H9 (cell line): ENCODE measurements at regions not wholly inside any gene's neighbourhood (a gene's known extent, or its start where the extent isn't known, plus 50 kb on each side); places are given as distances from the start of the nearest gene placed in this dataset.

Source experiments
- DNase-seq: peaks from one replicate; pipeline ENCODE4 v3.0.0-alpha.2; 2017
- H2AFZ ChIP-seq: one replicate; pipeline ENCODE4 v1.6.1; 2013; ENCODE audit warnings: mild to moderate bottlenecking, low read length, control low read depth, moderate library complexity
- H2AK5ac ChIP-seq: 2 replicates; pipeline ENCODE4 v1.6.1; 2013; ENCODE audit warnings: low read length, control low read depth, mixed read lengths; ENCODE audit not compliant: insufficient read length
- H2BK120ac ChIP-seq: one replicate; pipeline ENCODE4 v1.6.1; 2013; ENCODE audit warnings: low read depth, mild to moderate bottlenecking, low read length, control low read depth, inconsistent platforms; ENCODE audit not compliant: poor library complexity, severe bottlenecking
- H2BK12ac ChIP-seq: 2 replicates; pipeline ENCODE4 v1.6.1; 2013; ENCODE audit warnings: low read length, control low read depth, mixed read lengths, low read depth; ENCODE audit not compliant: insufficient read length
- H2BK15ac ChIP-seq: 2 replicates; pipeline ENCODE4 v1.6.1; 2013; ENCODE audit warnings: low read depth, low read length, control low read depth
- H2BK20ac ChIP-seq: one replicate; pipeline ENCODE4 v1.6.1; 2013; ENCODE audit warnings: low read depth, mild to moderate bottlenecking, low read length, control low read depth, inconsistent platforms; ENCODE audit not compliant: poor library complexity, severe bottlenecking
- H2BK5ac ChIP-seq: 2 replicates; pipeline ENCODE4 v1.6.1; 2013; ENCODE audit warnings: low read length, control low read depth, mixed read lengths; ENCODE audit not compliant: insufficient read length
- H3K14ac ChIP-seq: 2 replicates; pipeline ENCODE4 v1.6.1; 2013; ENCODE audit warnings: low read length, control low read depth; ENCODE audit not compliant: insufficient read depth
- H3K18ac ChIP-seq: 2 replicates; pipeline ENCODE4 v1.6.1; 2013; ENCODE audit warnings: low read depth, mild to moderate bottlenecking, mixed read lengths, low read length, control low read depth; ENCODE audit not compliant: insufficient read length
- H3K23ac ChIP-seq: 2 replicates; pipeline ENCODE4 v1.6.1; 2013; ENCODE audit warnings: low read length, control low read depth, mixed read lengths, low read depth; ENCODE audit not compliant: insufficient read length
- H3K23me2 ChIP-seq: 2 replicates; pipeline ENCODE4 v1.6.1; 2013; ENCODE audit warnings: low read depth, mild to moderate bottlenecking, mixed read lengths, low read length, control low read depth; ENCODE audit not compliant: insufficient read length, poor library complexity, severe bottlenecking
- H3K27ac ChIP-seq: 2 replicates; pipeline ENCODE4 v1.5.1; 2013; ENCODE audit warnings: low read length, control low read depth, mixed read lengths, low read depth; ENCODE audit not compliant: insufficient read length
- H3K27me3 ChIP-seq: 2 replicates; pipeline ENCODE4 v1.6.1; 2013; ENCODE audit warnings: low read length, control low read depth, inconsistent platforms; ENCODE audit not compliant: insufficient read depth
- H3K4ac ChIP-seq: 2 replicates; pipeline ENCODE4 v1.6.1; 2013; ENCODE audit warnings: low read depth, mild to moderate bottlenecking, control low read depth, inconsistent platforms, low read length, moderate library complexity
- H3K4me1 ChIP-seq: 2 replicates; pipeline ENCODE4 v1.6.1; 2013; ENCODE audit warnings: low read length, control low read depth, inconsistent platforms; ENCODE audit not compliant: insufficient read depth
- H3K4me2 ChIP-seq: 2 replicates; pipeline ENCODE4 v1.6.1; 2013; ENCODE audit warnings: low read length, control low read depth, mixed read lengths; ENCODE audit not compliant: insufficient read length, insufficient read depth
- H3K56ac ChIP-seq: 2 replicates; pipeline ENCODE4 v1.6.1; 2013; ENCODE audit warnings: low read depth, mild to moderate bottlenecking, mixed read lengths, low read length, control low read depth; ENCODE audit not compliant: insufficient read length
- H3K79me1 ChIP-seq: 2 replicates; pipeline ENCODE4 v1.6.1; 2013; ENCODE audit warnings: low read depth, mild to moderate bottlenecking, moderate library complexity, low read length, control low read depth, inconsistent platforms; ENCODE audit not compliant: insufficient read depth, poor library complexity, severe bottlenecking
- H3K79me2 ChIP-seq: 2 replicates; pipeline ENCODE4 v1.6.1; 2013; ENCODE audit warnings: low read length, control low read depth, inconsistent platforms; ENCODE audit not compliant: insufficient read depth
- H3K9ac ChIP-seq: 2 replicates; pipeline ENCODE4 v1.6.1; 2013; ENCODE audit warnings: low read length, control low read depth, mixed read lengths; ENCODE audit not compliant: insufficient read length; ENCODE audit errors: extremely low read depth
- H3K9me3 ChIP-seq: one replicate; pipeline ENCODE4 v1.6.1; 2013; ENCODE audit warnings: low read depth, low read length, inconsistent platforms; ENCODE audit not compliant: control insufficient read depth
- H3T11ph ChIP-seq: one replicate; pipeline ENCODE4 v1.6.1; 2013; ENCODE audit warnings: mild to moderate bottlenecking, low read length, control low read depth, inconsistent platforms
- H4K20me1 ChIP-seq: one replicate; pipeline ENCODE4 v1.6.1; 2013; ENCODE audit not compliant: control insufficient read depth, insufficient read length, insufficient read depth
- H4K5ac ChIP-seq: 2 replicates; pipeline ENCODE4 v1.6.1; 2013; ENCODE audit warnings: low read depth, mild to moderate bottlenecking, mixed read lengths, low read length, control low read depth; ENCODE audit not compliant: insufficient read length
- H4K8ac ChIP-seq: replicated peaks from 2 replicates; pipeline ENCODE4 v1.6.1; 2013; ENCODE audit warnings: low read length, control low read depth, mixed read lengths, low read depth; ENCODE audit not compliant: insufficient read length
- H4K91ac ChIP-seq: 2 replicates; pipeline ENCODE4 v1.6.1; 2013; ENCODE audit warnings: low read depth, mild to moderate bottlenecking, moderate library complexity, mixed read lengths, low read length, control low read depth; ENCODE audit not compliant: insufficient read length
- H3K27ac Mint-ChIP-seq, 3 experiments: 2 replicates in 2 of 3; 3 replicates in 1 of 3; pipeline ENCODE4 v1.8.0; 2020 to 2021; ENCODE audit warnings: mixed read lengths in 3 of 3, mild to moderate bottlenecking in 1 of 3, moderate library complexity in 1 of 3
- H3K27me3 Mint-ChIP-seq: 2 replicates; pipeline ENCODE4 v1.8.0; 2021; ENCODE audit warnings: low read depth, mild to moderate bottlenecking, moderate library complexity, mixed read lengths
- H3K36me3 Mint-ChIP-seq, 3 experiments: 2 replicates in 2 of 3; 3 replicates in 1 of 3; pipeline ENCODE4 v1.8.0; 2020 to 2021; ENCODE audit warnings: low read depth in 3 of 3, mixed read lengths in 3 of 3; ENCODE audit not compliant: insufficient read depth in 1 of 3
- H3K4me1 Mint-ChIP-seq, 2 experiments: 2 replicates each; pipeline ENCODE4 v1.8.0; 2020; ENCODE audit warnings: mixed read lengths in 2 of 2
- H3K4me3 Mint-ChIP-seq, 2 experiments: 2 replicates in 1 of 2; 3 replicates in 1 of 2; pipeline ENCODE4 v1.8.0; 2020 to 2021; ENCODE audit warnings: mild to moderate bottlenecking in 2 of 2, mixed read lengths in 2 of 2, moderate library complexity in 1 of 2
- H3K9me3 Mint-ChIP-seq, 2 experiments: 2 replicates in 1 of 2; 3 replicates in 1 of 2; pipeline ENCODE4 v1.8.0; 2020; ENCODE audit warnings: mild to moderate bottlenecking in 2 of 2, mixed read lengths in 2 of 2, moderate library complexity in 1 of 2
- CTCF ChIP-seq: fragments of 200-600 bp; sonication (generic); conservative IDR thresholded peaks from 3 replicates; pipeline ENCODE4 v1.8.0; 2021; ENCODE audit warnings: antibody characterized with exemption, mild to moderate bottlenecking
- WGBS: extraction: QIAGEN DNeasy Blood & Tissue Kit; methylation state at CpG from one replicate; pipeline ENCODE4 v1.1.7; 2013; ENCODE audit warnings: missing lambda C conversion rate, low lambda C conversion rate, mixed read lengths; ENCODE audit not compliant: insufficient read length; ENCODE audit errors: extremely low coverage; 5-methylcytosine and 5-hydroxymethylcytosine counted together

- no peak overlapping the region for H3T11ph ChIP-seq
- H3K27me3 Mint-ChIP-seq = no peaks in the 10 kb centered on the region
- H3K4ac ChIP-seq = no peak overlapping the region
- H2BK15ac ChIP-seq = no peak overlapping the region
- H4K91ac ChIP-seq = no peak overlapping the region
- no peak overlapping the region for H4K5ac ChIP-seq
- no peak overlapping the region for H3K4me3 Mint-ChIP-seq
- no peaks in the 10 kb centered on the region for H3K9me3 ChIP-seq
- no peak overlapping the region for H3K14ac ChIP-seq
- H3K4me2 ChIP-seq = no peak overlapping the region
- no peaks in the 10 kb centered on the region for H3K79me2 ChIP-seq
- no peak overlapping the region for H3K27ac ChIP-seq
- no peaks in the 10 kb centered on the region for H3K23me2 ChIP-seq
- no peaks in the 10 kb centered on the region for H3K36me3 Mint-ChIP-seq
- H2AFZ ChIP-seq = no peak overlapping the region
- peaks cover 4 to 7% of the 10 kb centered on the region in 2 experiments for H3K4me1 Mint-ChIP-seq
- no peak overlapping the region for H2BK5ac ChIP-seq
- no peak for TF ChIP-seq CTCF
- H3K9me3 Mint-ChIP-seq = no peaks in the 10 kb centered on the region; a peak in 1 of 5 replicates
- DNase-seq = no peak
- H3K23ac ChIP-seq = no peak overlapping the region
- H3K27ac Mint-ChIP-seq = no peak overlapping the region
- H4K8ac ChIP-seq = no peak overlapping the region
- WGBS = no CpG with 5 or more reads among the region's 1 CpG
- H2AK5ac ChIP-seq = no peak overlapping the region
- H3K79me1 ChIP-seq = no peaks in the 10 kb centered on the region
- no peak overlapping the region for H2BK20ac ChIP-seq
- H3K56ac ChIP-seq = no peak overlapping the region
- no peak overlapping the region for H2BK12ac ChIP-seq
- H3K4me1 ChIP-seq = no peaks in the 10 kb centered on the region; the same call in 1 of the 2 replicates
- no peak overlapping the region for H2BK120ac ChIP-seq
- H3K27me3 ChIP-seq = no peaks in the 10 kb centered on the region
- no peak overlapping the region for H3K9ac ChIP-seq
- no peaks in the 10 kb centered on the region for H4K20me1 ChIP-seq
- no peak overlapping the region for H3K18ac ChIP-seq
Measured at GRCh38 chr2:185892484-185892883, 153.9 kb downstream of the FSIP2 start.
